Activated naive CD8-positive, alpha-beta T cell treated with anti-CD3 and anti-CD28 coated beads, Interleukin-2, amount 10 ng/mL, durations not matched to agents 7 days and 5 days (primary cell): ENCODE measurements at regions not wholly inside any gene's neighbourhood (a gene's known extent, or its start where the extent isn't known, plus 50 kb on each side); places are given as distances from the start of the nearest gene placed in this dataset.

ENCODE experiments used
- ATAC-seq: fragments of 150-1000 bp; cut with Tn5 transposase; one replicate; pipeline ENCODE4 v1.10.0; 2021; ENCODE audit warnings: low read depth, moderate library complexity
- POLR2A ChIA-PET: fragments of 350-600 bp; sonication (Branson Sonifier 250); formaldehyde crosslinking; loops from one replicate; lab custom pipeline; 2021; ENCODE audit warnings: antibody characterized with exemption; lab: Charles Lee
- DNase-seq: peaks from one replicate; pipeline ENCODE4 v3.0.0; 2021
- H3K27ac Mint-ChIP-seq: one replicate; pipeline ENCODE4 v1.8.0; 2022; ENCODE audit warnings: mild to moderate bottlenecking, mixed read lengths
- H3K27me3 Mint-ChIP-seq: one replicate; pipeline ENCODE4 v1.8.0; 2022; ENCODE audit warnings: mild to moderate bottlenecking, moderate library complexity, mixed read lengths
- H3K36me3 Mint-ChIP-seq: one replicate; pipeline ENCODE4 v1.8.0; 2021; ENCODE audit warnings: mild to moderate bottlenecking, mixed read lengths
- H3K4me1 Mint-ChIP-seq: one replicate; pipeline ENCODE4 v1.8.0; 2021; ENCODE audit warnings: mixed read lengths
- H3K4me3 Mint-ChIP-seq: one replicate; pipeline ENCODE4 v1.8.0; 2022; ENCODE audit warnings: mild to moderate bottlenecking, moderate library complexity, mixed read lengths
- H3K9me3 Mint-ChIP-seq: one replicate; pipeline ENCODE4 v1.8.0; 2021; ENCODE audit warnings: mixed read lengths

DNA sequence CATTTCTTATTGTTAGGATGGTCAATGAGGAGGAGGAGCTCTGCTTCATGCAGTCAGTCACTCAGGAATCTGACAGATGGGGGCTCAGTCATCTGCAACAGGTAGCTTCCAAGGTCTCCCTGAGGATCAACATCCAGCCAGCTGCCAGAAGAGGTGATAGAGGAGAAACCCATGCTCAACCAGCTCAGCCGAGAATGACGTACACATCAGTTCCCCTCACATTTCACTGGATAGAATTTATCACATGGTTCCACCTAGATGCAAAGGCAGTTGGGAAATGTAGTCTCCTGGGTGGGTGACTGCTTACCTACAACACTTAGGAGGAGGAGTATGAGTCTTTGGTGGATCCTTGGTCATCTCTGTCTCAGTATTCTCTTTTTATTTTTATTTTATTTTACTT is 144.5 kb downstream of the CEBPB start:
- Mint-ChIP-seq H3K27ac (no peak overlapping the region), H3K4me1 (peaks cover 48% of the 10 kb centered on the region), H3K27me3 (peaks cover 26% of the 10 kb centered on the region), H3K9me3 (peaks cover 2% of the 10 kb centered on the region), H3K36me3 (no peaks in the 10 kb centered on the region), H3K4me3 (peak overlapping the region; percentile 42)
- DNase-seq (no peak), ATAC-seq (no peak)
- POLR2A ChIA-PET: no interaction called here

DNA sequence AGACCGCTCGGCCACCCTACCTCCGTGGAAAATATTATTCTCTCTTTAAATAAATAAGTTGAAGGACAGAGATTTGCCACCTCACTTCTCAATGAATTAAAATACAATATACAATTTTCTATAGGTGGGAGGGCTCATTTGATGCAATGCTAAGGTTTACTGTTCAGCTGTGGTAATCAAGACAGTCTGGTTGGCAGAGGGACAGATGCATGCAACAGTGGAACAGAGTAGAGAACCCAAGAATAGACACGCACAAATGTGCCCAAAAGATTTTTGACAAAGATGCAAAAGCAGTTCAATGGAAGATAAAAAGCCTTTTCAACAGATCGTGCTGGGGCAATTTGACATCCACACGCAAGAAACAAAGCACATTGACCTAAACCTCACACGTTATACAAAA is 145.2 kb downstream of the CEBPB start:
- DNase-seq (no peak), ATAC-seq (no peak)
- Mint-ChIP-seq H3K27ac (no peak overlapping the region), H3K4me3 (no peak overlapping the region), H3K36me3 (no peaks in the 10 kb centered on the region), H3K27me3 (peaks cover 20% of the 10 kb centered on the region), H3K9me3 (no peaks in the 10 kb centered on the region), H3K4me1 (peaks cover 48% of the 10 kb centered on the region)
- POLR2A ChIA-PET: no interaction called here

DNA sequence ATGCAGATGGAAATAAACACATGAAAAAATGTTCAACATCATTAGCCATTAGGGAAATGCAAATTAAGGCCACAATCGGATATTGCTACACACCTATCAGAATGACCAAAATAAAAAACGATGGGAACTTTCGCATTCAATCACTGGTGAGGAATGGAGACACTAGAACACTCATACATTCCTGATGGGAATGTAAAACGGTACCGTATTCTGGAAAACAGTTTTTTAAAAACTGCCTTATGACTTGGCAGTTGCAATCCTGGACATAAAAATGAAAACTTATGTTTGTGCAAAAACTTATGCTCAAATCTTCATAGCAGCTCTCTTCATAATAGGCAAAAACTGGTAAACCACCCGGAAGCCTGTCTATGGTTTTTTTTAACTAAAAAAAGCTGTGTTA is 146.0 kb downstream of the CEBPB start:
- Mint-ChIP-seq H3K4me1 (peaks cover 50% of the 10 kb centered on the region), H3K36me3 (no peaks in the 10 kb centered on the region), H3K9me3 (no peaks in the 10 kb centered on the region), H3K4me3 (no peak overlapping the region), H3K27ac (peak overlapping the region; percentile 16), H3K27me3 (peaks cover 16% of the 10 kb centered on the region)
- ATAC-seq (no peak), DNase-seq (no peak)
- POLR2A ChIA-PET: no interaction called here

DNA sequence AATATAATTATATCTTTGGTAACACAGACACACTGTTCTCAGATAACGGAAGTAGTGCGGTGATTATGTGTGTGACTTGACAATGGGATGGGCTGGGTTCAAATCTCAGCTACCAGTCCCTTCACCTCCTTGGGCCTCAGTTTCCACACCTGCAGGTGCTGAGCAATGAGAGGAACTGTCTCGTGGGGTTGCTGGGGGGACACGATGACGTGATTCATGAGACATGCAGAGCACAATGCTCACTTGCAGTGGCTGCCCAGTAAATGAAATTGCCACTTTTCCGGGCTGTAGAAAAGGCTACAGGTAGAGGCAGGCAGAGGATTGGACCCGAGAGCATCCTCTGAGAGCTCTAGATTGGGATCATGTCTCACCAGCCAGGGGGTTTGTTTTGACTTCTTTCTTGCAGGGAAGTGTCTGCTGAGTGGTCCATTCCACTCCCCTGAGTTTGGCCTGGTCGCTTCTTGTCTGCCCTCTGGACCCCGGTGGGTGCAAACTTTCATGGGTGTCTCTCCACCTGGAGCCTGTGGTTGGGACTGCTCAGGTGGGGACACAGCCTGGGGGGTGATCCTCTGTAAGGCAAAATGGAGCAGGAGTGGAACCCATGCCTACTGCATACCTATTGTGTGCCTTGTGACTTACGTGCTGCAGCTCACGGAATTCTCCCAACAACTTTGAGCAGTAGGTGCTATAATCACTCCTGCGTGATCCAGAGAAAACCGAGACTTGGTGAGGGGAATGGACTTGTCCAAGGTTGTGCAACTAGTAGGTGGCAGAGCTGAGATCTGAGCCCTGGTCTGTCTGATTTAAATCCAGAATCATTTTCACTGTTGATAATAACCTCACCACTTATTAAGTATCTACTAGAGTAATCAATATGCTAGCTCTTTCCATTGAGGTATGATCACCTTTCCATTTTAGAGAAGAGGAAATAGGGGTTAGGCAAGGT is 147.2 kb downstream of the CEBPB start:
- H3K36me3 Mint-ChIP-seq: no peaks in the 10 kb centered on the region
- peaks cover 13% of the 10 kb centered on the region for H3K27me3 Mint-ChIP-seq
- no peaks in the 10 kb centered on the region for H3K9me3 Mint-ChIP-seq
- H3K4me3 Mint-ChIP-seq: peak overlapping the region; percentile 78
- H3K27ac Mint-ChIP-seq: peak overlapping the region; percentile 90
- DNase-seq: no peak
- no peak for ATAC-seq
- H3K4me1 Mint-ChIP-seq: peaks cover 60% of the 10 kb centered on the region
- POLR2A ChIA-PET: interaction anchor here (0.9 to 1.9 kb wide), 6 partner anchors 12 to 184 kb away, joined by 3 to 16 read pairs (median 5); partner anchors contain the start of gene PEDS1

DNA sequence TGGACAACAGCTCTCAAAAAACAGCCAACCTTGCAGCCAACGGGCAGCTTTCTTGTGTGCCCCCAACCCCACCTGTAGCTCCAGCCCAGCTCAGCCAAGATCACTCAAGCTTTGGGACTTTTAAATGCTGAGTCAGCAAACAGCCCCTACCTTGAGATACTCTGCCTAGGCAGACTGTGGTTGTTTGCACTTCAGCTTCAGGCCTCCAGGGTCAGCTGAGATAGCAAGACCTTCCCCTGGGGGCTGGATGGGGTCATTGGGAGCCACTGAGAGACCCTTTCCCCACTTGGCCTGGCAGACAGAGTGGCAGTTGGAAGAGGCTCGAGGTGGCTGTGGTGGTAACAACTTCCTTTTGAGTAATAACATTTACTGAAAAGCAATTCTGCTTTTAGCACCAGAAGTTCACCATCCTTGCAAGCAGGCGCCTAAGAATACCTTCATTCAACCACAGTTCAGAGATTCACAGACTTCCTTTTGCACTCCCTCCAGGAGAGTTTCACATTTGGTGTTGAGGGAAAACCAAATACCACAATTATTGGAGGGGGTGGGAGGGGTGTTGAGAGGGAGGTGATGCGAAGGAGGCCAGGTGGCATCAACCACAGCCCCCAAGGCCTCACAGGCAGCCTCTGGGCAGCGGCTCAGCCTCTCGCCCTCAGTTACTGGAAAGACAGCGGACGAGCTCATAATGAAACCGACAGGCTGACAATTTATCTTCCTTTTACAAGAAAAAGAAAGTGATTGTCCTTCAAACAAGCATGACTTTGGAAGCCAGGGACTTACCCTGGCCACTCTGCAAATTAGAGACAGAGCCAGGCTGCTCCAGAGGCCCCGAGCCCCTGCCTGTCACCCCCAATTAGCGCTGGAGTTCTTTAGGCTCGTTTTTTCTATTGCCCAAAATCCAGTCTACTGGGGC is 148.1 kb downstream of the CEBPB start:
- DNase-seq: peak; percentile 76

DNA sequence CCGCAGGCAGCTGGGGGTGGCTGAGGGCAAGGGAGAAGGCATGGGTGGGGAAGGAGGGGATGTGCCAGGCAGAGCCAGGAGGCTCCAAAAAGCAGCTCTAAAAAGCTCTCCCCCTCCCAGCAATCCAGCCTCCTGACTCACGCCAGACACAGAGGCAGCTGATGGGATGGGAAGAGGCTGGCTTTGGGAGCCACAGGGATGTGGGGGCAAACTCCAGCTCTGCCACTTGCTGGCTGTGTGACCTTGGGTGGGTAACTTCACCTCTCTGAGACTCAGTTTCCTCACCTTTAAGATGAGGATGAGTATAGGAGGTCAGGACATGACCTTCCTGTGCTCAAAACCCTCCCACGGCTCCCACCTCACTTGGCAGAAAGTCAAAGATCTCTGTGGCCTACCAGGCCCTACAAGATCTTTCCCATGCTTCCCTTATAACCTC is 148.9 kb downstream of the CEBPB start:
- peaks cover 73% of the 10 kb centered on the region for H3K4me1 Mint-ChIP-seq
- no peaks in the 10 kb centered on the region for H3K9me3 Mint-ChIP-seq
- ATAC-seq (peak; percentile 1), DNase-seq (no peak)
- H3K36me3 Mint-ChIP-seq: no peaks in the 10 kb centered on the region
- POLR2A ChIA-PET: interaction anchor here (0.9 to 1.9 kb wide), 7 partner anchors 10 to 186 kb away, joined by 4 to 16 read pairs (median 6); partner anchors contain the start of genes CEBPB and PEDS1
- H3K4me3 Mint-ChIP-seq: peak overlapping the region; percentile 78
- H3K27me3 Mint-ChIP-seq: peaks cover 1% of the 10 kb centered on the region
- H3K27ac Mint-ChIP-seq: peak overlapping the region; percentile 90

More for the DNA sequence above, 148.1 kb downstream of the CEBPB start:
- Mint-ChIP-seq H3K27ac (peak overlapping the region; percentile 90), H3K9me3 (no peaks in the 10 kb centered on the region), H3K27me3 (peaks cover 9% of the 10 kb centered on the region), H3K4me1 (peaks cover 67% of the 10 kb centered on the region), H3K36me3 (no peaks in the 10 kb centered on the region), H3K4me3 (peak overlapping the region; percentile 78)
- ATAC-seq: peak; percentile 76
- POLR2A ChIA-PET: interaction anchor here (0.7 to 1.9 kb wide), 10 partner anchors 8 to 185 kb away, joined by 3 to 16 read pairs (median 5); partner anchors contain the start of genes CEBPB and PEDS1

DNA sequence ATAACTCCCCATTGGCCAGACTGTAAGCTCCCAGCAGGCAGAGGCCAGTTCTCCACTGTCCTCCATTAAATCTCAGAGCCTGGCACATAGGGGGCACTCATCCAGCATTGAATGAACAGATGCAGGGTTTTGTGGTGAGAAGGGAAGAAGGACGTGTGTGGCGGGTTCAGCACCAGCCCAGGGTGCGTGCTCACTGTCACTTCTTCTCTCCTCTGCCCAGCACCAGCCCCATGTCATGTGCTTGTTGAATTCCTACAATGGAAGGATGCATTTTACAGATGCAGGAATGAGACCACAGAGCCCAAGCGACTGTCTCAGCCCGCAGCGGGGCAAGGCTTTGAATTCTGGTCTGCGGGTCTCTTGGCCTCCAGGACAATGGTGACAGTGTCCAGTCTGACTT is 149.9 kb downstream of the CEBPB start:
- Mint-ChIP-seq H3K27me3 (no peaks in the 10 kb centered on the region), H3K9me3 (no peaks in the 10 kb centered on the region), H3K36me3 (no peaks in the 10 kb centered on the region), H3K27ac (peak overlapping the region; percentile 90), H3K4me1 (peaks cover 72% of the 10 kb centered on the region), H3K4me3 (no peak overlapping the region)
- POLR2A ChIA-PET: interaction anchor here (1.9 kb wide), 1 partner anchor 149 kb away, joined by 15 read pairs; the partner anchor contains the start of gene CEBPB
- ATAC-seq: no peak
- DNase-seq: no peak

DNA sequence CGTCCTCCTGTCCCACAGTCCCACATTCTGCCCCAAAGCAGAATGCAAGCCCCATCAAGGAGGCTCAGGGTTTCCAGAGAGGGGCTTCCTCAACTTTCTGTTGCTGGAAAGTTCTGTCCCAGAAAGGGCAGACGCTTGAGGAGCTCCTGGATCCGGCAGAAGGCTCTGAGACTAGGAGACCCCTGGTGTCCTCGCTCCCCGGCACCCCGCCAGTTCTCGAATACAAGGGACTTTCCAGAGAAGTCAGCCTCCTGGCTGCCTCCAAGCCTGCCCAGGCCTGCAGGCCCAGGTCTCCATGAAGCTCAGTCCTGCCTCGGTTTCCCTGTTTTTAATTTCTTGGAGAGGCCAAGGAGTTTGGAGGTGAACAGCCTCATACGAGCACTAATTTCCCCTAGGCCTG is 150.4 kb downstream of the CEBPB start:
- no peak for DNase-seq
- POLR2A ChIA-PET: no interaction called here
- Mint-ChIP-seq H3K27ac (peak overlapping the region; percentile 90), H3K9me3 (no peaks in the 10 kb centered on the region), H3K4me3 (no peak overlapping the region), H3K4me1 (peaks cover 74% of the 10 kb centered on the region), H3K36me3 (no peaks in the 10 kb centered on the region), H3K27me3 (no peaks in the 10 kb centered on the region)
- no peak for ATAC-seq

DNA sequence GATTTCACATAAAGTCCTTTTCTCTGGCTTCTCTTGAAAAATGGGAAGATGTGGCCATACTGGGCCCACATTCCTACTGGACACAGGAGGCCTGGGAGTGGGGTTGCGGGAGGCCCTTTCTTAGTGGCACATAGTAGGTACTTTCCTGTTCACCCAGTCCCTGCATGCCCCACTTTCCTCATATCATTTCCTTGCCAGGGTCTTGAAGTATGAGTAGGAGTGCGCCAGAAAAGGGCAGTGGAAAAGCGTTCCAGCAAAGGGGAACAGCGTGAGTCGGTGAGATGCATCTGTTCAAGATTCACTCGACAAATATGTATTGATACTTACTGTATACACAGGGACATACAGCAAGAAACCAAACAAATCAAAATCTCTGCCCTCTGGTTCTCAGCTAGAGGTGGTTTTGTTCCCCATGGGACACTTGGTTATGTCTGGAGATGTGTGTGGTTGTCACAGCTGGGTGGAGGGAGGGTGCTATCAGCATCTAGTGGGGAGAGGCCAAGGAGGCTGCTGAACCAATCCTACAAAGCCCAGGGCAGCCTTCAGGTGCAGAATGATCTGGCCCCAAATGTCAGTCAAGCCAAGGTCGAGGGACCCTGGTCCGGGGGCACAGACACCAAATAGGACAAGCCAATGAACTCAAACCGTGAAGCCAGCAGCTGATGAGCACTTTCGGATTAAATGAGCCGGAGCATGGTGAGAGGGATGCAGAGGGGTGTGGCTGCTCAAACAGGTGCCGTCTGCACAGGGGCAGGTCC is 151.4 kb downstream of the CEBPB start:
- Mint-ChIP-seq H3K4me3 (no peak overlapping the region), H3K27ac (peak overlapping the region; percentile 58), H3K4me1 (peaks cover 76% of the 10 kb centered on the region), H3K9me3 (no peaks in the 10 kb centered on the region), H3K36me3 (no peaks in the 10 kb centered on the region), H3K27me3 (no peaks in the 10 kb centered on the region)
- ATAC-seq (no peak), DNase-seq (no peak)
- POLR2A ChIA-PET: interaction anchor here (0.6 kb wide), 1 partner anchor 47 kb away, joined by 4 read pairs; no protein-coding TSS in a partner anchor

DNA sequence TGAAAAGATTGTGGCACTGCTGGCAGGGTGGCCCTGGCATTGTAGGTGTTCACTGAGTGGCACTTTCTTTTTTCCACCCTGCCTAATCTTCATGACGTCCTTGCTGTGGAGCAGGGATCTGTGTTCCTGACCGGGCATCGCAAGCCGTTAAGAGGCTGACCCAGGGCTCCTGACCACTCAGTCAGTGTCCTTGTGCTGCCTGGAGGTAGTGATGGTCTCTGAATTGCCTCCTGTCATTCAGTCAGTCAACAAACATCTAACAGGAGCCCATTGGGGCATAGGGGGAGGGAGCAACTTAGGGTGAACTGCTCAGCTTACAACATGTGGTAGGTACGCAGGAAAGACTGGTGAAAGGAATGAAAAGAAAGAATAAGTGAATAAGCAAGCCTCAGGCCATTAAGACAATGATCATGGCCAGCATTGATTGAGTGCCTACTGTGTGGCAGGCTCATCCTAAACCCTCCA is 152.0 kb downstream of the CEBPB start:
- peak overlapping the region; percentile 59 for H3K27ac Mint-ChIP-seq
- no peak overlapping the region for H3K4me3 Mint-ChIP-seq
- ATAC-seq: no peak
- no peaks in the 10 kb centered on the region for H3K27me3 Mint-ChIP-seq
- no peak for DNase-seq
- peaks cover 74% of the 10 kb centered on the region for H3K4me1 Mint-ChIP-seq
- no peaks in the 10 kb centered on the region for H3K9me3 Mint-ChIP-seq
- POLR2A ChIA-PET: interaction anchor here (0.6 kb wide), 1 partner anchor 47 kb away, joined by 4 read pairs; no protein-coding TSS in a partner anchor
- no peaks in the 10 kb centered on the region for H3K36me3 Mint-ChIP-seq

DNA sequence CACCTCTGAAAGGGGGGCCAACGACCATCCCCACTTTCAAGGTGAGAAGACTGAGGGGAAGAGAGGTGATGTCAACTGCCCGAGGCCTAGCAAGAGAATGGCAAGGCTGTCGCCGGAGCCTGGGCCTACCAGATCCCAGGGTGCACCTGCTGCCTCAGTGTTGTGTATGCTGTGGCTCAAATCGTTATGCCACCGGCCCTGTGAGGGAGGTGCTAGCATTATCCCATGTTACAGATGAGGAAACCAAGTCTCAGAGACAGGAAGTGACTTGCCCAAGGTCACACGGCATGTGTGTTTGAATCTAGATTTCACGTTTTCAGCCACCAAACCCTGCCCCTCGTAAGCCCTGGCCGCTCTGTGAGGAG is 152.5 kb downstream of the CEBPB start:
- POLR2A ChIA-PET: no interaction called here
- DNase-seq (no peak), ATAC-seq (no peak)
- Mint-ChIP-seq H3K36me3 (no peaks in the 10 kb centered on the region), H3K27me3 (no peaks in the 10 kb centered on the region), H3K9me3 (no peaks in the 10 kb centered on the region), H3K4me1 (peaks cover 74% of the 10 kb centered on the region), H3K4me3 (no peak overlapping the region), H3K27ac (peak overlapping the region; percentile 66)

DNA sequence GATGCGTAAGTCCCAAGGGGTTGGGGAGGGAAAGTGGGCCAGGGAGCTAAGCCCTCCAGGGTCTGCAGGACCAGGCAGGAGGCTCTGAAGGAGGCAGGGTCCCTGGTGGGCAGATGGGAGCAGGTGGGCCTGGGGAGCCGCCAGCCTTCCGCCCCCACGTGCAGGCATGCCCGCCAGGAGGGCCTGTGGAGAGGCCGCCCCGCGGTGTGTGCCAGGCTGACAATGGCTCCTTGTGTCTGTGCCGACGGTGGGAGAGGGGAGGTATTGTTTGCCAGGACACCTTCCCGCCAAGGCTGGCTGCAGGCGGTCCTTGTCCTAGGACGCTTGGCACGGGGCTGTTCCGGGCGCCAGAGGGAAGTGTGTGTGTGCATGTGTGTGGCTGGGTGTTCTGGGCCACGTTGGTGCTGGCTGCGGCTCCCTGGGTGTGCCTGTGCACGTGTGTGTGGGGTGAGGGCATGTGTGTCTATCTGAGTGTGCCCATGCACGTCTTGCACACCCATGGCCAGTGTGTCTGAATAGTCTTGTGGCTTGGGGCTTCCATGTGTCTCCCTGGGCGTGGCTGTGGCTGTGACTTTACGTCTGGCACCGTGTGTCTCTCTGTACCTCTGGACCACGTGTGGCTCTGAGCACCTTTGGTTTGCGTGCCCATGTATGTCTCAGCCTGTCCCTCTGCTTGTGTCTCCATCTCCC is 153.0 kb downstream of the CEBPB start:
- Mint-ChIP-seq H3K9me3 (no peaks in the 10 kb centered on the region), H3K27ac (peak overlapping the region; percentile 66), H3K36me3 (no peaks in the 10 kb centered on the region), H3K27me3 (no peaks in the 10 kb centered on the region), H3K4me3 (no peak overlapping the region), H3K4me1 (peaks cover 70% of the 10 kb centered on the region)
- DNase-seq (no peak), ATAC-seq (no peak)
- POLR2A ChIA-PET: no interaction called here
